Pancreas (tissue), 10 donors: ENCODE measurements at regions not wholly inside any gene's neighbourhood (a gene's known extent, or its start where the extent isn't known, plus 50 kb on each side); places are given as distances from the start of the nearest gene placed in this dataset.

Experiments
- ATAC-seq, 4 donors: fragments of 200-7000 bp; cut with Tn5 transposase; one replicate each; pipeline versions ENCODE4 v1.8.0 to v1.9.1; 2020; ENCODE audit warnings: mild to moderate bottlenecking in 4 of 4, moderate library complexity in 4 of 4
- DNase-seq, 6 donors: peaks; one replicate each; pipeline ENCODE4 v3.0.0-alpha.2; 2020
- FAIRE-seq: peaks from 2 replicates; lab custom pipeline; 2012; peaks lifted over from hg19 to GRCh38; lab: Jason Lieb, UNC
- H3K27ac ChIP-seq, 4 donors: fragments of 200-600 bp; sonication (generic); 1 replicate in 3 of 4; 2 replicates in 1 of 4; pipeline versions ENCODE4 v1.5.0 to v1.8.0; 2020
- H3K27me3 ChIP-seq, 4 donors: fragments of 200-600 bp; one replicate each; pipeline ENCODE4 v1.8.0; 2021
- H3K36me3 ChIP-seq, 3 donors: fragments of 200-600 bp; sonication (generic) in 1 of 3; one replicate each; pipeline versions ENCODE4 v1.5.0 to v1.8.0; 2020 to 2021
- H3K4me1 ChIP-seq, 3 donors: fragments of 200-600 bp; one replicate each; pipeline ENCODE4 v1.8.0; 2021
- H3K4me3 ChIP-seq, 4 donors: fragments of 200-600 bp; sonication (generic) in 2 of 4; one replicate each; pipeline versions ENCODE4 v1.5.0 to v1.8.0; 2020 to 2021
- H3K9me3 ChIP-seq, 4 donors: fragments of 200-600 bp; one replicate each; pipeline ENCODE4 v1.8.0; 2021
- CTCF ChIP-seq, 4 donors: fragments of 200-600 bp; sonication (generic) in 3 of 4; IDR thresholded peaks; one replicate each; pipeline versions ENCODE4 v1.5.0 to v1.8.0; 2021; ENCODE audit warnings: antibody characterized with exemption in 4 of 4
- WGBS, 2 donors: extraction: QIAGEN DNeasy Blood & Tissue Kit; methylation state at CpG; one replicate each; pipeline ENCODE4 v1.1.7; 2013; 5-methylcytosine and 5-hydroxymethylcytosine counted together
- intact Hi-C, 3 donors: fragments of 100-400 bp; cut with DNase I; formaldehyde crosslinking; loops; one replicate each; pipeline versions ENCODE4 v1.11.1 to v1.14.2; 2022
- donor health status: healthy with polysubstance abuse.
- donor health status: DM: no; HTN: no; CAD: no; lungs with moderate emphysema.
- donor health status: DM: no; HTN: no; CAD: no.
- donor health status: control.
- donor health status: control.
- donor health status: Bipolar disorder and iron deficiency.
- donor health status: DM: yes; HTN: yes; CAD: no.
- donor health status: DM: no; HTN: no; CAD: no.
- donor health status: DM: no; HTN: no; CAD: no.
- donor health status: DM: yes; HTN: yes; CAD: no.

GRCh38 chr6:169145496-169145895 is 108.2 kb downstream of the THBS2 start:
- no peak for FAIRE-seq
- Histone ChIP-seq H3K4me3 (no peak overlapping the region), H3K9me3 (no peaks in the 10 kb centered on the region), H3K27me3 (no peaks in the 10 kb centered on the region), H3K4me1 (no peaks in the 10 kb centered on the region), H3K36me3 (no peaks in the 10 kb centered on the region), H3K27ac (no peak overlapping the region)
- TF ChIP-seq CTCF (IDR thresholded peaks at IDR 0.05), result no peak
- no peak for ATAC-seq
- intact Hi-C loops, result no loop called here
- 62% methylated on average over 6 of the region's 6 CpGs for WGBS, 2 donors
- no peak for DNase-seq

GRCh38 chr6:169144356-169144755 is 109.3 kb downstream of the THBS2 start:
- Histone ChIP-seq H3K9me3 (no peaks in the 10 kb centered on the region), H3K4me1 (no peaks in the 10 kb centered on the region), H3K27ac (no peak overlapping the region), H3K27me3 (no peaks in the 10 kb centered on the region), H3K36me3 (no peaks in the 10 kb centered on the region), H3K4me3 (no peak overlapping the region)
- DNase-seq (no peak), FAIRE-seq (no peak), ATAC-seq (no peak)
- intact Hi-C loops, result no loop called here
- TF ChIP-seq CTCF (IDR thresholded peaks at IDR 0.05), result no peak
- 67 to 79% methylated on average over 2 of the region's 2 CpGs for WGBS, 2 donors

DNA sequence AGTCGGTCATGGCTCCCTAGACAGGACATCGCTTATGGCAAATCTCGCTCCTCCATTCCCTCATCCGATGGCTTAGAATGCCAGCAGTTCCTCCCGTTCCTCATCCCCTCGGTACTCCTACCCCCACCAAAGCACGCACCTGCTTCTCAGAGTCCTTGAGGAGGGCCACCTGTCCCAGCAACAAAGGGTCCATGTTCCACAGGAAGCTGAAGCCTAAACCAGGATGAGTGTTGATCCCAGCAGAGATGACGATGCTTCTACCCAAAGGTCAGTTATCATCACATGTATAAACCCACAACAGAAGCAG is 111.2 kb downstream of the THBS2 start:
- H3K4me1 ChIP-seq, result no peaks in the 10 kb centered on the region
- no peak overlapping the region for H3K27ac ChIP-seq
- TF ChIP-seq CTCF (IDR thresholded peaks at IDR 0.05), result no peak
- ATAC-seq, result no peak
- intact Hi-C loops, result no loop called here
- no peaks in the 10 kb centered on the region for H3K27me3 ChIP-seq
- no peaks in the 10 kb centered on the region for H3K36me3 ChIP-seq
- H3K9me3 ChIP-seq, result no peaks in the 10 kb centered on the region
- FAIRE-seq, result no peak
- no peak overlapping the region for H3K4me3 ChIP-seq
- no peak for DNase-seq
- 68 to 72% methylated on average over 8 of the region's 8 CpGs for WGBS, 2 donors

GRCh38 chr6:169141671-169142537 is 111.7 kb downstream of the THBS2 start:
- Histone ChIP-seq H3K36me3 (no peaks in the 10 kb centered on the region), H3K27ac (no peak overlapping the region), H3K4me3 (no peak overlapping the region), H3K27me3 (no peaks in the 10 kb centered on the region), H3K4me1 (no peaks in the 10 kb centered on the region), H3K9me3 (no peaks in the 10 kb centered on the region)
- WGBS, 2 donors, result 67 to 76% methylated on average over 18 of the region's 18 CpGs
- DNase-seq (no peak), FAIRE-seq (no peak), ATAC-seq (peak in 3 of 4 donors; percentile 38 to 51 (median 48))
- intact Hi-C loops, result no loop called here
- TF ChIP-seq CTCF (IDR thresholded peaks at IDR 0.05), result no peak

DNA sequence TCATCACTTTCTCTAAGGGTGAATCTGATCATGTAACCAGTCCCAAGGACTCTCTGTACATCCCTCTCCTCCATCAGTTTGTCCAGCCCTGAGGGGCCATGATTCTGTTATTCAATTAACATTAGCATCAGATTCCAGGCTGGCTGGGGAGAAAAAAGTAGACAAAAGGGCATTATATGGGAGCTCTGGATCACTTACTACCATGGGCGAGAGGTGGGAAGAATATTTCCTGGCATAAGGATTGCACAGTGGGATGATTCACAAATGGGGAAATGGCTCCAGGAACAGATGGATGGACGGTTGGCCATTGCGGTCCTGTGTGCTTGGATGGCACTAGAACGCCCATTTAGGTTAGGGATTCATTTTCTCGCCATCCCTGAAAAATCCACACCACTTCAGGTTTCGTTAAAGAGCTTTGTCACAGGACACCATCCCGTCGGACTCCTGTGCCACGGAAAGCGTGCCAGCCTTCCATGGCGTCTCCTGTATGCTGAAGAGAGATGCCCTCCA is 112.6 kb downstream of the THBS2 start:
- Histone ChIP-seq H3K4me3 (no peak overlapping the region), H3K36me3 (no peaks in the 10 kb centered on the region), H3K4me1 (no peaks in the 10 kb centered on the region), H3K27me3 (no peaks in the 10 kb centered on the region), H3K9me3 (no peaks in the 10 kb centered on the region), H3K27ac (no peak overlapping the region)
- ATAC-seq (no peak), DNase-seq (no peak), FAIRE-seq (no peak)
- intact Hi-C loops, result no loop called here
- 72 to 79% methylated on average over 11 of the region's 11 CpGs for WGBS, 2 donors
- no peak for TF ChIP-seq CTCF (IDR thresholded peaks at IDR 0.05)
